OCI-LY7 (cell line): ENCODE measurements at regions not wholly inside any gene's neighbourhood (a gene's known extent, or its start where the extent isn't known, plus 50 kb on each side); places are given as distances from the start of the nearest gene placed in this dataset.

Source experiments
- BruUV-seq: library from RNA; stranded (reverse); fragments of 400-500 nt; replicated peaks from 2 replicates; lab custom pipeline; 2021; lab: Mats Ljungman, UMichigan
- CTCF ChIA-PET: fragments of 300-600 bp; sonication (Branson Sonifier 250); formaldehyde crosslinking; loops from one replicate; lab custom pipeline; 2022; ENCODE audit warnings: antibody characterized with exemption; ENCODE audit not compliant: unreplicated experiment; lab: Charles Lee
- POLR2A ChIA-PET: fragments of 300-600 bp; sonication (Branson Sonifier 250); formaldehyde crosslinking; loops from one replicate; lab custom pipeline; 2022; ENCODE audit warnings: antibody characterized with exemption; lab: Charles Lee
- DNase-seq: peaks from one replicate; pipeline ENCODE4 v3.0.0-alpha.2; 2015; ENCODE audit warnings: low spot score
- H2AFZ ChIP-seq: fragments of 200-600 bp; sonication (generic), shearing (Covaris generic); 2 replicates; pipeline ENCODE4 v1.6.1; 2014; ENCODE audit warnings: mild to moderate bottlenecking, antibody characterized with exemption, low read length, moderate library complexity
- H3K27ac ChIP-seq: fragments of 200-600 bp; sonication (generic); 2 replicates; pipeline ENCODE4 v1.5.1; 2014; ENCODE audit warnings: mixed run types, low read depth, mild to moderate bottlenecking, moderate library complexity, low read length, inconsistent platforms; ENCODE audit not compliant: poor library complexity, severe bottlenecking
- H3K36me3 ChIP-seq: fragments of 200-600 bp; sonication (generic); 2 replicates; pipeline ENCODE4 v1.6.1; 2014; ENCODE audit warnings: mild to moderate bottlenecking, antibody characterized with exemption, low read length, moderate library complexity, mixed read lengths; ENCODE audit not compliant: insufficient read depth
- H3K4me1 ChIP-seq: fragments of 200-600 bp; sonication (generic); 2 replicates; pipeline ENCODE4 v1.5.1; 2014; ENCODE audit warnings: mild to moderate bottlenecking, low read length; ENCODE audit not compliant: insufficient read depth, poor library complexity, severe bottlenecking
- H3K4me2 ChIP-seq: fragments of 200-600 bp; sonication (generic); 2 replicates; pipeline ENCODE4 v1.6.1; 2014; ENCODE audit warnings: mild to moderate bottlenecking, low read length
- H3K4me3 ChIP-seq: fragments of 200-600 bp; sonication (generic); 2 replicates; pipeline ENCODE4 v1.5.1; 2014; ENCODE audit warnings: mild to moderate bottlenecking, low read depth, low read length; ENCODE audit not compliant: poor library complexity, severe bottlenecking
- H3K79me2 ChIP-seq: fragments of 200-600 bp; sonication (generic); 2 replicates; pipeline ENCODE4 v1.6.1; 2016; ENCODE audit warnings: low read depth, mild to moderate bottlenecking, low read length, moderate library complexity, mixed read lengths; ENCODE audit not compliant: insufficient read depth
- H3K9me2 ChIP-seq: fragments of 200-600 bp; sonication (generic); 2 replicates; pipeline ENCODE4 v1.6.1; 2016; ENCODE audit warnings: mild to moderate bottlenecking, low read length, mixed read lengths; ENCODE audit not compliant: insufficient read depth
- H3K9me3 ChIP-seq: fragments of 200-600 bp; sonication (generic); 2 replicates; pipeline ENCODE4 v1.6.1; 2014; ENCODE audit warnings: mild to moderate bottlenecking, mixed run types, low read length, mixed read lengths
- H4K20me1 ChIP-seq: fragments of 200-600 bp; sonication (generic); 2 replicates; pipeline ENCODE4 v1.6.1; 2014; ENCODE audit warnings: mild to moderate bottlenecking, antibody characterized with exemption, low read length, moderate library complexity, mixed read lengths; ENCODE audit not compliant: insufficient read depth
- CTCF ChIP-seq: fragments of 200-600 bp; sonication (generic); conservative IDR thresholded peaks from 2 replicates; pipeline ENCODE4 v1.5.1; 2014; ENCODE audit warnings: mild to moderate bottlenecking, antibody characterized with exemption, low read length, moderate library complexity, mixed read lengths
- EZH2phosphoT487 ChIP-seq: fragments of 200-600 bp; sonication (generic); IDR thresholded peaks from 2 replicates; pipeline ENCODE4 v1.6.1; 2018; ENCODE audit warnings: low read depth, borderline replicate concordance, mild to moderate bottlenecking, mixed run types, antibody characterized with exemption, low read length, moderate library complexity, mixed read lengths
- intact Hi-C: fragments of 100-400 bp; cut with micrococcal nuclease; formaldehyde crosslinking; loops from one replicate; pipeline ENCODE4 v1.10.0; 2022; ENCODE audit not compliant: unreplicated experiment

- Histone ChIP-seq H2AFZ (no peak overlapping the region), H3K4me1 (no peaks in the 10 kb centered on the region), H4K20me1 (no peaks in the 10 kb centered on the region), H3K4me2 (no peak overlapping the region), H3K9me3 (no peaks in the 10 kb centered on the region), H3K36me3 (no peaks in the 10 kb centered on the region), H3K27ac (no peak overlapping the region), H3K4me3 (no peak overlapping the region), H3K79me2 (no peaks in the 10 kb centered on the region), H3K9me2 (no peaks in the 10 kb centered on the region)
- intact Hi-C loops: no loop called here
- TF ChIP-seq CTCF (no peak), EZH2phosphoT487 (no peak)
- ChIA-PET CTCF (no interaction called here), POLR2A (no interaction called here)
- DNase-seq: no peak
- BruUV-seq: no TSS peak
Observed at GRCh38 chr4:24668956-24669355, 84.6 kb upstream of the DHX15 start.

GRCh38 chr4:24669751-24670150 is 85.4 kb upstream of the DHX15 start:
- BruUV-seq: no TSS peak
- H3K27ac ChIP-seq: no peak overlapping the region
- no peaks in the 10 kb centered on the region for H3K4me1 ChIP-seq
- H3K9me3 ChIP-seq: no peaks in the 10 kb centered on the region
- no peaks in the 10 kb centered on the region for H3K36me3 ChIP-seq
- H3K4me2 ChIP-seq: no peak overlapping the region
- no peaks in the 10 kb centered on the region for H3K79me2 ChIP-seq
- TF ChIP-seq CTCF: no peak
- no peak for TF ChIP-seq EZH2phosphoT487
- no peak for DNase-seq
- H3K9me2 ChIP-seq: no peaks in the 10 kb centered on the region
- CTCF ChIA-PET: no interaction called here
- no peak overlapping the region for H2AFZ ChIP-seq
- POLR2A ChIA-PET: no interaction called here
- no peaks in the 10 kb centered on the region for H4K20me1 ChIP-seq
- no peak overlapping the region for H3K4me3 ChIP-seq
- intact Hi-C loops: no loop called here

GRCh38 chr4:24671849-24672248 is 87.5 kb upstream of the DHX15 start:
- no peak overlapping the region for H3K4me3 ChIP-seq
- no peak overlapping the region for H2AFZ ChIP-seq
- H3K4me2 ChIP-seq: no peak overlapping the region
- no peaks in the 10 kb centered on the region for H4K20me1 ChIP-seq
- ChIA-PET POLR2A (no interaction called here), CTCF (no interaction called here)
- H3K4me1 ChIP-seq: no peaks in the 10 kb centered on the region
- H3K36me3 ChIP-seq: no peaks in the 10 kb centered on the region
- intact Hi-C loops: no loop called here
- H3K27ac ChIP-seq: no peak overlapping the region
- no peaks in the 10 kb centered on the region for H3K79me2 ChIP-seq
- no TSS peak for BruUV-seq
- H3K9me2 ChIP-seq: no peaks in the 10 kb centered on the region
- no peak for DNase-seq
- no peaks in the 10 kb centered on the region for H3K9me3 ChIP-seq
- no peak for TF ChIP-seq CTCF
- no peak for TF ChIP-seq EZH2phosphoT487
